Muscle of back (tissue), 3 donors: ENCODE measurements at regions not wholly inside any gene's neighbourhood (a gene's known extent, or its start where the extent isn't known, plus 50 kb on each side); places are given as distances from the start of the nearest gene placed in this dataset.

Experiments
- DNase-seq, 3 donors: peaks; one replicate each; pipeline versions ENCODE4 v3.0.0 to v3.0.0-alpha.2; 2013

- no peak for DNase-seq
These were observed 1698.3 kb upstream of the RAG2 start for GRCh38 chr11:38296211-38296776.

- no peak for DNase-seq
These were observed 1684.7 kb upstream of the RAG2 start for GRCh38 chr11:38282718-38283117.

GRCh38 chr11:38278457-38279141, 1680.6 kb upstream of the RAG2 start:
- DNase-seq, result no peak

GRCh38 chr11:38274031-38274430, 1676.0 kb upstream of the RAG2 start:
- no peak for DNase-seq

GRCh38 chr11:38272376-38272775, 1674.3 kb upstream of the RAG2 start:
- DNase-seq, result peak in 2 of 3 donors; percentile 18 to 46

GRCh38 chr11:38266691-38267090, 1668.7 kb upstream of the RAG2 start:
- DNase-seq, result no peak

- no peak for DNase-seq
These were observed 1658.4 kb upstream of the RAG2 start for GRCh38 chr11:38256436-38256835.

GRCh38 chr11:38254913-38255312, 1656.9 kb upstream of the RAG2 start:
- peak in 2 of 3 donors; percentile 7 to 36 for DNase-seq

- no peak for DNase-seq
These were observed 1654.6 kb upstream of the RAG2 start for GRCh38 chr11:38252620-38253019.

- DNase-seq, result no peak
These were observed 1648.4 kb upstream of the RAG2 start for GRCh38 chr11:38246451-38246850.

- no peak for DNase-seq
These were observed 1628.6 kb upstream of the RAG2 start for GRCh38 chr11:38226684-38227083.

- no peak for DNase-seq
These were observed 1623.3 kb upstream of the RAG2 start for GRCh38 chr11:38221295-38221694.

GRCh38 chr11:38219636-38220035, 1621.6 kb upstream of the RAG2 start:
- no peak for DNase-seq

GRCh38 chr11:38208951-38209350, 1610.9 kb upstream of the RAG2 start:
- DNase-seq, result no peak

- no peak for DNase-seq
These were observed 1608.6 kb upstream of the RAG2 start for GRCh38 chr11:38206663-38207062.

GRCh38 chr11:38191101-38191500, 1593.1 kb upstream of the RAG2 start:
- DNase-seq, result no peak

GRCh38 chr11:38182126-38182866, 1584.3 kb upstream of the RAG2 start:
- peak in 2 of 3 donors; percentile 11 to 30 for DNase-seq

GRCh38 chr11:38176686-38177322, 1578.8 kb upstream of the RAG2 start:
- no peak for DNase-seq

- DNase-seq, result no peak
These were observed 1575.6 kb upstream of the RAG2 start for GRCh38 chr11:38173676-38174075.

- no peak for DNase-seq
These were observed 1571.2 kb upstream of the RAG2 start for GRCh38 chr11:38169286-38169685.

GRCh38 chr11:38163526-38163925, 1565.5 kb upstream of the RAG2 start:
- no peak for DNase-seq

- no peak for DNase-seq
These were observed 1562.4 kb upstream of the RAG2 start for GRCh38 chr11:38160433-38160832.

- no peak for DNase-seq
These were observed 1561.0 kb upstream of the RAG2 start for GRCh38 chr11:38159038-38159437.
